GM12891 (cell line): ENCODE measurements at regions not wholly inside any gene's neighbourhood (a gene's known extent, or its start where the extent isn't known, plus 50 kb on each side); places are given as distances from the start of the nearest gene placed in this dataset.

Source experiments
- POLR2A ChIP-seq: IDR thresholded peaks from 2 replicates; pipeline ENCODE4 v1.6.1; 2011; ENCODE audit warnings: low read depth, low read length, control low read depth
- POLR2AphosphoS5 ChIP-seq: IDR thresholded peaks from 2 replicates; pipeline ENCODE4 v1.6.1; 2011; ENCODE audit warnings: low read depth, low read length, control low read depth
- POU2F2 ChIP-seq: IDR thresholded peaks from 2 replicates; pipeline ENCODE4 v1.6.1; 2011; ENCODE audit warnings: low read depth, mild to moderate bottlenecking, control low read depth, low read length, moderate library complexity
- SPI1 ChIP-seq: IDR thresholded peaks from 2 replicates; pipeline ENCODE4 v1.6.1; 2011; ENCODE audit warnings: low read depth, low read length, control low read depth
- TAF1 ChIP-seq: IDR thresholded peaks from 2 replicates; pipeline ENCODE4 v1.6.1; 2011; ENCODE audit warnings: low read depth, low read length, control low read depth

DNA sequence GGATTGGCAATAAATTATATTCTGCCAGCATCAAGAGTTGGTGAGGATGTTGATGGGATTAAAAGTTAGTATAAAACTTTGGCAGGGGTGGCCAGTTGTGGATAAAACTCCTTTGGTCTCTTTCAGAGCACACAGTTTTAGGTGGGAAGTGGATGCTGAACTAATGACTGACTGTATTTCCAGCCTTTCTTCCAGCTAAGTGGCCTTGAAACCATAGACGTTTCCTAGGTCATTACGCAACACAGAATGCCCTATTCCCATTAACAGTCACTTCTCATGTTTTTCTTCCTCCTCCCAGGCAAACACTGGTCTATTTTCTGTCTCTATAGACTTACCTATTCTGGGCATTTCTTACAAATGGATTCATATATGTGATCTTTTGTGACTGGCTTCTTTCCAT lies 467.4 kb downstream of the NEBL start:
- TF ChIP-seq SPI1 (no peak), POLR2AphosphoS5 (no peak), TAF1 (no peak), POLR2A (no peak), POU2F2 (no peak)
